ENCODE measurements at regions not wholly inside any gene's neighbourhood (a gene's known extent, or its start where the extent isn't known, plus 50 kb on each side); places are given as distances from the start of the nearest gene placed in this dataset.
"Not testable (repeated sequence)": the region's sequence is repeated elsewhere in the genome, so short reads cannot be mapped to it uniquely, and the experiment has no call there.

GRCh38 chr1:226461087-226461486 lies 53.2 kb upstream of the PARP1 start:
- peak; percentile 79 for DNase-seq

DNA sequence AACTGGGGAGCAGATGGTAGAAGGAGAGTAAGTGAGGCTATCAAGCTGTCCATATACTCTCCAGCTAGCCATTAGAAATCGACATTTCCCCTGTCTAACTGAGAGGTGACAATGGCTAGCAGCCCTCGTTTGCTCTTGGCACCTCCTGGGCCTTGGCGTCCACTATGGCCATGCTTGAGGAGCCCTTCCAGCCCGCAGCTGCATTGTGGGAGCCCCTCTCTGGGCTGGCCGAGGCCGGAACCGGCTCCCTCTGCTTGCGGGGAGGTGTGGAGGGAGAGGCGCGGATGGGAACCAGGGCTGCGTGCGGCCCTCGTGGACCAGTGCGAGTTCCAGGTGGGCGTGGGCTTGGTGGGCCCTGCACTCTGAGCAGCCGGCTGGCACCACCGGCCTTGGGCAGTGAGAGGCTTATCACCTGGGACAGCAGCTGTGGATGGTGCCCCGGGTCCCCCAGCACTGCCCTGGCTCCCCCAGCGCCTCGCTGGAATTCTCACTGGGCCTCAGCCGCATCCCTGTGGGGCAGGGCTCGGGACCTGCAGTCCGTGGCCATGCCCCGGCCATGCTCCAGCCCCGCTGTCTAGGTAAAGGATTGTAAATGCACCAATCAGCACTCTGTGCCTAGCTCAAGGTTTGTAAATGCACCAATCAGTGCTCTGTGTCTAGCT lies 56.2 kb upstream of the PARP1 start:
- DNase-seq, result no peak

DNA sequence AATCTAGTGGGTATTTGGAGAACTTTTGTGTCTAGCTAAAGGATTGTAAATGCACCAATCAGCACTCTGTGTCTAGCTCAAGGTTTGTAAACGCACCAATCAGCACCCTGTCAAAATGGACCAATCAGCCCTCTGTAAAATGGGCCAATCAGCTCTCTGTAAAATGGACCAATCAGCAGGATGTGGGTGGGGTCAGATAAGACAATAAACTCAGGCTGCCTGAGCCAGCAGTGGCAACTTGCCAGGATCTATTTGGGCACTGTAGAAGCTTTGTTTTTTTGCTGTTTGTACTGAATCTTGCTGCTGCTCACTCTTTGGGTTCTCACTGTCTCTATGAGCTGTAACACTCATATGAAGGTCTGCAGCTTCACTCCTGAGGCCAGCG lies 56.7 kb upstream of the PARP1 start:
- DNase-seq, result not testable (repeated sequence)

DNA sequence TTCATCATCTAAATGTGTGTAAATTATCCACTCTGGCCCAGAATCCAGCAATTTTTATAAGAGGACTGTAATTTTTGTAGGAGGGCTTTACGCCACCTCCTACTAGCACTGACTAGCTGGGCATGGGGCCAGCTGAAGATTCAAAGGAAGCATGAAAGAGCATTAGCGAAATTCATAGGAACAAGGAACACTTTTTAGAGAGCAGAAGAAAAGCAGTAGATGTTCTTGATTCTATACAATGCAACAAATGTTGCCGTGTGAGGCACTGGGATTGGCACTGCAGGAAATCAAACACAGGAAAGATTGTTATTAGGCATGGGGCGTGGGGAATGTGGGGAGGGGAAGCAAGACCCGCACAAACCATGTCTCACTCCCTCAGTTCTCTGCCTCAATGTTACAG lies 58.4 kb upstream of the PARP1 start:
- DNase-seq, result no peak

- DNase-seq, result no peak
These were observed 59.5 kb upstream of the PARP1 start for GRCh38 chr1:226467443-226467842.

- DNase-seq, result no peak
These were observed 63.3 kb upstream of the PARP1 start for GRCh38 chr1:226470921-226471866.

DNA sequence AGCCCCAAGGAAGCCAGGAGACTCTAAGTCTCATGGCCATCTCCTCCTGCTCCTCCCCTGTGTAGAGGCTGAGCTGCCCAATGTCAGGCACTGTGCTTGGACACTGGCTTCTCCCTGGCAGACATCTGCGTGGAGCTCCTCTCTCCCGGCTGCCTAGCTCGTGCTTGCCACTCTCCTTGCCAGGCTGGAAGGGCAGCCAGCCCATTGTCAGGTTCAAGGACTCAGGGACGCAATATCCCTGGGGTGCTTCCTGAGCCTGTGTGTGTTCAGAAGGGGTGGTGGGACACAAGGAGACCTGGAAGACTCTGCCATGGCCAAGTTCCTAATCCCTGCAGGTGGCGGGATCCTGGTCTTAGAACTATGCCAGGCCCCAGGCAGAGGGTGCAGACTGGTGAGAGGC lies 65.4 kb upstream of the PARP1 start:
- no peak for DNase-seq

DNA sequence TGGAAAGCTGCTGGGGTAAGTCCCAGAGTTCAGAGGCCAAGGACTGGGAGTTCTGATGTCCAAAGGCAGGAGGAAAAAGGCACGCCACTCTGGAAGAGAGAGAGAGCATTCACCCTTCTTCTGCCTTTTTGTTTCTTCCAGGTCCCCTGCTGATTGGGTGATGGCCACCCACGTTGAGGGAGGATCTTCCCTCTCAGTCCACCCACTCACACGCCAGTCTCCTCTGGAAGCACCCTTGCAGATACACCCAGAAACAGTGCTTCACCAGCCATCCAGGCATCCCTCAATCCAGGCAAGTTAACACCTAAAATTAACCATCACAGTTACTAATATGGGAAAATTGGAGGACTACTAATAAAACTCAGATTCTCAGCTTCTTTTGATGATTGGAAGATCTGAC lies 66.1 kb upstream of the PARP1 start:
- DNase-seq, result no peak

GRCh38 chr1:226474443-226475141 lies 66.7 kb upstream of the PARP1 start:
- no peak for DNase-seq

- DNase-seq, result no peak
These were observed 67.2 kb upstream of the PARP1 start for GRCh38 chr1:226475142-226475511.

DNA sequence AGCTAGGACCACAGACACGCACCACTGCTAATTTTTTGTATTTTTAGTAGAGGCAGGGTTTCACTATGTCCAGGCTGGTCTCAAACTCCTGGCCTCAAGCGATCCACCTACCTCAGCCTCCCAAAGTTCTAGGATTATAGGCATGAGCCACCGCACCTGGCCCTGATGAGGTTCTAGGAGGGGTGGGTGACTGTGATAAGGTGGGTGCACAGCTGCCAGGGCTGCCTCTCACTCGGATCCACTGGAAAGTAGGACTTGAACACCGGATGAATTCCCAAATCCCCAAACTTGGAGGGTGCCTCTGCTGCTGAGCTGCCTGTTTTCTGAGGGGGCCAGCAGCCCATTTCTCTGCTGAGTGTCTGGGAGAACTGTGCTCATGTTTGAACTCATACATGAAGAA lies 68.2 kb upstream of the PARP1 start:
- no peak for DNase-seq

DNA sequence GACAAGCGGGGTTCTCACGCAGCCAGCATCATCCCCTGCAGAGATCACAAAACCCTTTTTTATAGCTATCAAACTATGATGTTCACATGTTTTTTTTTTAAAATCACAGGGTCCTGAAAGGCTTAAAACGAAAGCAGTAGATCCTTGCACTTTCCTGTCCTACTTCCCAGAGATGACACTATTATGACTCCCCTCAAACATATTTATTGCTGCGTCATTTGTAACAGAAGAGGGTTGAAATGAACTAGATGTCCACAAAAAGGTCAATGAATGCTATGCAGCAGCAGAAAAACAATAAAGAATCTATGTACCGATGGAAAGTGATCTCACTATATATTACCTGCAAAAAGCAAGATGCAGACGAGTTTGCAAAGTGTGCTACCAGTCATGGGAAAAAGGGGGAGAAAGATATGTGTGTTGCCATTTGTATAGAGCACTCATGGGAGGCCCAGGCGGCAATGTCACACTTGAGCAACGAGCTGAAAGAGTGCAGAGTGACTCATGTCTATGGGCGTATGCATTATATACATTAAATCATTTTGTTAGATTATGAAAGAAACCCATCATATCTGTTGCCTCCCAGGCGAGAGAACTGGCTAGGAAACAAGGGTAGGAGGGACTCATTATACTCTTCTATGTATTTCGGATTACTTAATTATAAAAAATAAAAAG lies 68.9 kb upstream of the PARP1 start:
- DNase-seq, result peak; percentile 58

DNA sequence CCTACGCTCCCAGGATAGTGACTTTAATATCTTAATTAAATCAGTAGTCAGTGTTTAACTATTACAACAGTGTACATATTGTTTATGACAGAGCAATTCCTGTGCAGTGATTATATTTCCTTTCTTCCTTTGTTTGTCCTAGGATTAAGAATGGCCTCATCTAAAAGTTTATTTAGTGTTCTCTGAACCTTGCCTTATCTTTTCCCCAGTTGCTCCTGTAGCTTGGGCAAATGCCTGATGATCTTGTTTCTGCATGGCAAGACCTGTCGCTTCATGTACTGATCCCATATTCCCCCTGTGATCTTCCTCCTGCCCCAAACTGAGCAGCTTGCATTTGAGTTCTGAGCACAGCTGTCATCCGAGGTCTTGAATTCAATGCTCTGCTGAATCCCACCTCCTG lies 69.1 kb upstream of the STUM start:
- no peak for DNase-seq

DNA sequence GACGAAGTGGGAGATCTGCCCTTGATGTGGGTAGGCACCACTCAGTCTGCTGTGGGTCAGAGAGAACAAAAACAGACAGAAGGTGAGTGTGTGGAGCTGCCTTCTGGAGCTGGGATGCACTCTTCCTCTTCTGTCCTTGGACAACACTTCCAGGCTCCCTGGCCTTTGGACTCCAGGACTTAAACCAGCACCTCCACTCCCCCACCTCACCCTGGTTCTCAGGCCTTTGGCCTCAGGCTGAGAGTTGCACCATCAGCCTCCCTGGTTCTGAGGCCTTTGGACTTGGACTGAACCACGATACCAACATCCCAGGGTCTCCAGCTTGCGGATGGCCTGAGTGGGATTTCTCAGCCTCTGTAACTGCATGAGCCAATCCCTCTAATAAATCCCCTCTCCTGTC lies 68.1 kb upstream of the STUM start:
- DNase-seq, result no peak

GRCh38 chr1:226481133-226481532 lies 67.4 kb upstream of the STUM start:
- no peak for DNase-seq

DNA sequence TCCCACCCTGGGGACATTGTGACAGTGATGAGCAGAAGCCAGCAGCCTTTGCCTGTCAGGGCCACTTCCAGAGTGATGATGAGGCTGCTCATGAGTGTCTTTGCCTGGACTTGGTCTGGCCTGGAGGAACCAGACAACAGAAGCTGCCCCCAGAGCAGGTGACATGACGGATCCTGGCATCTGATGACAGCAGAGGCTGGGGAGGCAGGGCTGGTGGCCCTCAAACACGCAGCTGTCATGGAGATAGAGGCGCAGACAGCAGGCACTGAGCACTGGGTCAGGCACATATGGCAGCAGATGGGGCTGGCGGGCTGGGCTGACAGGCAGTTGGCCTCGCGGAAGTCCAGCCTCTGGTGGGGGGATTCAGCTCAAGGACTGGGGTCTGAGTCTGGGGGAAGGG lies 66.4 kb upstream of the STUM start:
- no peak for DNase-seq

- DNase-seq, result peak; percentile 59
These were observed 65.4 kb upstream of the STUM start for GRCh38 chr1:226482975-226483700.

DNA sequence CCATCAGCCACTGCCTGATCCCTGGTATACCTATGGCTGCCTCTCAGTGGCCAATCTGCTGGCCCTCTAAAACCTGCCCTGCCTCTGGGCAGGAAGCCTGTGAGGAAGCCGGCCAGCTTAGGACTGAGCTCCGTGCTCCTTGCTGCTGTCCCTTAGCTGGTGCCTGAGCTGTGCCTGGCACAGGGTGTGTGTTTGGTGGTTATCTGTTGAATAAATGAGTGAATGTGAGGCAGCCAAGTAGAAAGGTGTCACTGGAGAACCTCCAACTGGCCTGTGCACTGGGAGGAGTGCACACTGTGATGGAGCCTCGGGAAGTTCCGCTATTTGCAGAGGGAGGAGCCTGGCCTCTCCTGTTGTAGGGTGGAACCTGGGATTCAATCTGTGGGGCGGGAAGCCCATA lies 63.4 kb upstream of the STUM start:
- DNase-seq, result peak; percentile 37

DNA sequence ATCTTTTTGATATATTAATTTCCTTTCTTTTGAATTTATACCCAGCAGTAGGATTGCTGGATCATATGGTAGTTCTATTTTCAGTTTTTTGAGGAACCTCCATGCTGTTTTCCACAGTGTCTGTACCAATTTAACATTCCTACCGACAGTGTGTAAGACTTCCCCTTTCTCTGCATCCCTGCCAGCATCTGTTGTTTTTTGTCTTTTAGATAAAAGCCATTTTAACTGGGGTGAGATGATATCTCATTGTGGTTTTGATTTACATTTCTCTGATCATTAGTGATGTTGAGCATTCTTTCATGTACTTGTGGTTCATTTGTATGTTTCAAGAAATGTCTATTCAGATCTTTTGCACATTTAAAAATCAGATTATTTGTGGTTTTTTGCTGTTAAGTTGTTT lies 62.4 kb upstream of the STUM start:
- peak; percentile 29 for DNase-seq

GRCh38 chr1:226487921-226488320 lies 60.6 kb upstream of the STUM start:
- no peak for DNase-seq

- DNase-seq, result no peak
These were observed 58.7 kb upstream of the STUM start for GRCh38 chr1:226489718-226490425.

GRCh38 chr1:226490426-226490809 lies 58.1 kb upstream of the STUM start:
- DNase-seq, result no peak

Data from OCI-M1 (cell line).